Vagina (tissue), 2 donors: ENCODE measurements at regions not wholly inside any gene's neighbourhood (a gene's known extent, or its start where the extent isn't known, plus 50 kb on each side); places are given as distances from the start of the nearest gene placed in this dataset.

Experiments used
- POLR2A ChIP-seq, 2 donors: fragments of 450-650 bp; IDR thresholded peaks; one replicate each; pipeline ENCODE4 v1.6.1; 2017; ENCODE audit warnings: antibody characterized with exemption in 2 of 2, mild to moderate bottlenecking in 2 of 2, moderate library complexity in 2 of 2
- POLR2AphosphoS5 ChIP-seq, 2 donors: sonication (generic); formaldehyde crosslinking; IDR thresholded peaks; one replicate each; pipeline ENCODE4 v1.9.0; 2017; ENCODE audit warnings: antibody characterized with exemption in 2 of 2, mild to moderate bottlenecking in 2 of 2, low read depth in 1 of 2; ENCODE audit not compliant: insufficient read depth in 1 of 2
- TF ChIP-seq, protein P1 (sequence below), 3 experiments: fragments of 450-650 bp in 2 of 3; fragments of 200-600 bp in 1 of 3; sonication (generic) in 1 of 3; IDR thresholded peaks; one replicate each; pipeline ENCODE4 v1.5.1; 2017 to 2019; ENCODE audit warnings: antibody characterized with exemption in 3 of 3, mild to moderate bottlenecking in 2 of 3, moderate library complexity in 2 of 3

DNA sequence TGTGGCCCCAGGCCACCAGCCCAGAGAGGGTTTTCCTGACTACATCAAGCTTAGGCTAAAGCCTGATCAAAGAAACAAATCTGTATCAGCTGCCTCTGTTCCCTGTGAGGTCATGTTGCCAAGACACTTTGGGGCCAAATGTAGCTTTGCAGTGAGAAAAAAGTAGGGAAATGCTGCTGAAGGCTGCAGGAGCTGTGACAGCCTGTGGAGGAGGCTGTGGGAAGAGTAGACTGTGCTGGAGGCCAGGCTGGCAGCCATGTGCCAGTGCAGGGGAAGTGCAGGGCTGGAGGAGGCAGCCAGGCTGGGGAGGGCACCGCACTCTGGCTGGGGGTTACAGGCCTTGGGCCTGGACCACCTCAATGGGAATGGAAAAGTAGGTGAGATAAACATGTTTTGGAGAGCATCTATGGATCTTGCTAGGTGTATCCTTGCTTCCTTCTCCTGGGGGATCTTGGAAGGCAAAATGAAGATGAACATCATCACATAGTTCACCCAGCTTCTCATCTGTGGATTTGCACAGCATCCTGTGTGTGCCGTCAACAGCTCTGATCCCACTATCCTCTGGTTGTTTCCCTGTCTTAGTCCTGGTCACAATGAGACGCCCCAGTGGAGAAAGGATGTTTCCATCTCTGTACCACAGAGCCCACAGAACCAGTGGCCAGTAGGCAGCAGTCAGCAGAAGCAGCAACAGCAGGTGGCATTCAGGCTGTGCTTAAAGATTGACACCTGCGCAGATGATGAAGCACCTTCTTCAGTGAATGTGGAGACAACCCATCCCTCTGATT is 103.8 kb upstream of the COPS8 start:
- TF ChIP-seq POLR2A (IDR thresholded peaks at IDR 0.05) = no peak
- TF ChIP-seq, protein P1, sequence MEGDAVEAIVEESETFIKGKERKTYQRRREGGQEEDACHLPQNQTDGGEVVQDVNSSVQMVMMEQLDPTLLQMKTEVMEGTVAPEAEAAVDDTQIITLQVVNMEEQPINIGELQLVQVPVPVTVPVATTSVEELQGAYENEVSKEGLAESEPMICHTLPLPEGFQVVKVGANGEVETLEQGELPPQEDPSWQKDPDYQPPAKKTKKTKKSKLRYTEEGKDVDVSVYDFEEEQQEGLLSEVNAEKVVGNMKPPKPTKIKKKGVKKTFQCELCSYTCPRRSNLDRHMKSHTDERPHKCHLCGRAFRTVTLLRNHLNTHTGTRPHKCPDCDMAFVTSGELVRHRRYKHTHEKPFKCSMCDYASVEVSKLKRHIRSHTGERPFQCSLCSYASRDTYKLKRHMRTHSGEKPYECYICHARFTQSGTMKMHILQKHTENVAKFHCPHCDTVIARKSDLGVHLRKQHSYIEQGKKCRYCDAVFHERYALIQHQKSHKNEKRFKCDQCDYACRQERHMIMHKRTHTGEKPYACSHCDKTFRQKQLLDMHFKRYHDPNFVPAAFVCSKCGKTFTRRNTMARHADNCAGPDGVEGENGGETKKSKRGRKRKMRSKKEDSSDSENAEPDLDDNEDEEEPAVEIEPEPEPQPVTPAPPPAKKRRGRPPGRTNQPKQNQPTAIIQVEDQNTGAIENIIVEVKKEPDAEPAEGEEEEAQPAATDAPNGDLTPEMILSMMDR (IDR thresholded peaks at IDR 0.05) = no peak
- no peak for TF ChIP-seq POLR2AphosphoS5 (IDR thresholded peaks at IDR 0.05; ENCODE audit: insufficient read depth in 1 of 2, low read depth in 1 of 2)
